B cell (primary cell): ENCODE measurements at regions not wholly inside any gene's neighbourhood (a gene's known extent, or its start where the extent isn't known, plus 50 kb on each side); places are given as distances from the start of the nearest gene placed in this dataset.

ENCODE experiments used
- ATAC-seq: fragments of 200-7000 bp; cut with Tn5 transposase; one replicate; pipeline ENCODE4 v1.10.0; 2021; ENCODE audit warnings: low read depth, mild to moderate bottlenecking, moderate number of reproducible peaks, moderate library complexity
- CTCF ChIA-PET: fragments of 350-600 bp; sonication (Branson Sonifier 250); formaldehyde crosslinking; loops from one replicate; lab custom pipeline; 2021; ENCODE audit warnings: antibody characterized with exemption, inconsistent platforms; lab: Charles Lee
- POLR2A ChIA-PET: fragments of 350-600 bp; sonication (Branson Sonifier 250); formaldehyde crosslinking; loops from one replicate; lab custom pipeline; 2021; ENCODE audit warnings: antibody characterized with exemption; lab: Charles Lee
- DNase-seq: peaks from one replicate; pipeline ENCODE4 v3.0.0; 2013
- H2AFZ ChIP-seq: 2 replicates; pipeline ENCODE4 v1.6.1; 2012; ENCODE audit warnings: mild to moderate bottlenecking, low read depth, low read length; ENCODE audit not compliant: insufficient read depth, poor library complexity, severe bottlenecking
- H3K27ac ChIP-seq, 2 donors: 1 replicate in 1 of 2; 2 replicates in 1 of 2; pipeline ENCODE4 v1.5.1; 2012 to 2013; ENCODE audit warnings: low read length in 2 of 2, mild to moderate bottlenecking in 2 of 2, moderate library complexity in 1 of 2
- H3K27me3 ChIP-seq, 4 experiments: fragments of 200-600 bp in 1 of 4; sonication (generic) in 1 of 4; replicated peaks in 1 of 4; 1 replicate in 2 of 4; 2 replicates in 2 of 4; pipeline versions ENCODE4 v1.6.1 to v1.7.0; 2013 to 2016; ENCODE audit warnings: low read length in 3 of 4, mild to moderate bottlenecking in 2 of 4, mixed read lengths in 1 of 4, moderate library complexity in 1 of 4; ENCODE audit not compliant: insufficient read depth in 4 of 4, control insufficient read depth in 3 of 4; ENCODE audit errors: control extremely low read depth in 1 of 4
- H3K36me3 ChIP-seq, 2 experiments: replicated peaks in 1 of 2; 1 replicate in 1 of 2; 2 replicates in 1 of 2; pipeline versions ENCODE4 v1.6.1 to v1.7.1; 2013; ENCODE audit warnings: low read length in 1 of 2; ENCODE audit not compliant: insufficient read depth in 2 of 2, control insufficient read depth in 1 of 2; ENCODE audit errors: control extremely low read depth in 1 of 2, extremely low read depth in 1 of 2
- H3K4me1 ChIP-seq, 2 donors: fragments of 200-600 bp in 1 of 2; sonication (generic) in 1 of 2; 1 replicate in 1 of 2; 2 replicates in 1 of 2; pipeline versions ENCODE4 v1.5.1 to v1.6.1; 2013 to 2017; ENCODE audit warnings: low read length in 2 of 2; ENCODE audit not compliant: control insufficient read depth in 2 of 2, insufficient read depth in 2 of 2
- H3K4me2 ChIP-seq: replicated peaks from 2 replicates; pipeline ENCODE3; 2012; ENCODE audit warnings: mild to moderate bottlenecking, low read depth, low read length; ENCODE audit not compliant: poor library complexity, severe bottlenecking
- H3K4me3 ChIP-seq, 5 experiments: fragments of 200-600 bp in 1 of 5; sonication (generic) in 1 of 5; 1 replicate in 3 of 5; 2 replicates in 2 of 5; pipeline versions ENCODE4 v1.5.1 to v1.7.0; 2011 to 2016; ENCODE audit warnings: low read length in 4 of 5, mild to moderate bottlenecking in 4 of 5, low read depth in 2 of 5, control low read depth in 1 of 5, moderate library complexity in 1 of 5; ENCODE audit not compliant: insufficient read depth in 1 of 5; ENCODE audit errors: control extremely low read depth in 1 of 5, extremely low read depth in 1 of 5
- H3K79me2 ChIP-seq: fragments of 200-600 bp; sonication (generic); one replicate; pipeline ENCODE4 v1.6.0; 2016; ENCODE audit warnings: low read length; ENCODE audit not compliant: control insufficient read depth, insufficient read depth
- H3K9ac ChIP-seq: fragments of 200-600 bp; sonication (generic); 2 replicates; pipeline ENCODE4 v1.6.1; 2017; ENCODE audit warnings: mild to moderate bottlenecking, low read length, moderate library complexity
- H3K9me3 ChIP-seq, 3 donors: one replicate each; pipeline versions ENCODE4 v1.6.1 to v1.7.1; 2013; ENCODE audit warnings: low read length in 2 of 3; ENCODE audit not compliant: control insufficient read depth in 2 of 3, insufficient read depth in 1 of 3; ENCODE audit errors: control extremely low read depth in 1 of 3
- H4K20me1 ChIP-seq: 2 replicates; pipeline ENCODE4 v1.6.0; 2012; ENCODE audit warnings: mild to moderate bottlenecking, low read length; ENCODE audit not compliant: insufficient read depth, control insufficient read depth, poor library complexity, severe bottlenecking
- H3K27ac Mint-ChIP-seq: one replicate; pipeline ENCODE4 v1.8.0; 2021; ENCODE audit warnings: mixed read lengths
- H3K27me3 Mint-ChIP-seq: one replicate; pipeline ENCODE4 v1.8.0; 2021; ENCODE audit warnings: mixed read lengths
- H3K4me1 Mint-ChIP-seq: one replicate; pipeline ENCODE4 v1.8.0; 2021; ENCODE audit warnings: mixed read lengths
- H3K4me3 Mint-ChIP-seq: one replicate; pipeline ENCODE4 v1.8.0; 2021; ENCODE audit warnings: mixed read lengths
- H3K9me3 Mint-ChIP-seq: one replicate; pipeline ENCODE4 v1.8.0; 2022; ENCODE audit warnings: mixed read lengths; ENCODE audit not compliant: insufficient read depth
- CTCF ChIP-seq: fragments of 200-600 bp; IDR thresholded peaks from one replicate; pipeline ENCODE4 v1.8.0; 2022; ENCODE audit warnings: antibody characterized with exemption, mild to moderate bottlenecking
- EZH2 ChIP-seq: IDR thresholded peaks from 2 replicates; pipeline ENCODE4 v1.6.1; 2012; ENCODE audit warnings: borderline replicate concordance, low read depth, mild to moderate bottlenecking, moderate library complexity, low read length; ENCODE audit not compliant: insufficient read depth, poor library complexity, severe bottlenecking
- WGBS: methylation state at CpG from one replicate; pipeline ENCODE4 v1.1.5; 2013; ENCODE audit warnings: missing lambda C conversion rate; ENCODE audit not compliant: insufficient coverage; 5-methylcytosine and 5-hydroxymethylcytosine counted together
- intact Hi-C: fragments of 100-400 bp; cut with micrococcal nuclease; formaldehyde crosslinking; loops from one replicate; pipeline ENCODE4 v1.10.0; 2022

GRCh38 chr14:82490397-82490796 lies 956.7 kb upstream of the SEL1L start:
- H3K4me2 ChIP-seq = no peak overlapping the region
- no peaks in the 10 kb centered on the region for H3K79me2 ChIP-seq
- POLR2A ChIA-PET = no interaction called here
- no peak overlapping the region for H3K27ac ChIP-seq
- intact Hi-C loops = no loop called here
- no peaks in the 10 kb centered on the region for H3K4me1 ChIP-seq
- TF ChIP-seq EZH2 (no peak), CTCF (no peak)
- Mint-ChIP-seq H3K27me3 (no peaks in the 10 kb centered on the region), H3K4me1 (no peaks in the 10 kb centered on the region), H3K4me3 (no peak overlapping the region), H3K27ac (no peak overlapping the region), H3K9me3 (no peaks in the 10 kb centered on the region)
- DNase-seq = no peak
- CTCF ChIA-PET = no interaction called here
- ATAC-seq = no peak
- H3K36me3 ChIP-seq = no peaks in the 10 kb centered on the region
- WGBS = no CpG with 5 or more reads among the region's 1 CpG
- H4K20me1 ChIP-seq = no peaks in the 10 kb centered on the region
- no peak overlapping the region for H2AFZ ChIP-seq
- no peak overlapping the region for H3K9ac ChIP-seq
- no peaks in the 10 kb centered on the region for H3K27me3 ChIP-seq
- no peak overlapping the region for H3K4me3 ChIP-seq
- H3K9me3 ChIP-seq = no peaks in the 10 kb centered on the region

- POLR2A ChIA-PET = no interaction called here
- H3K4me1 ChIP-seq = no peaks in the 10 kb centered on the region
- CTCF ChIA-PET = no interaction called here
- DNase-seq (no peak), ATAC-seq (no peak)
- TF ChIP-seq EZH2 = no peak
- TF ChIP-seq CTCF = no peak
- H3K9me3 Mint-ChIP-seq = peaks cover 3% of the 10 kb centered on the region
- no peaks in the 10 kb centered on the region for H3K79me2 ChIP-seq
- H3K27me3 Mint-ChIP-seq = no peaks in the 10 kb centered on the region
- H3K4me2 ChIP-seq = no peak overlapping the region
- H4K20me1 ChIP-seq = no peaks in the 10 kb centered on the region
- no peaks in the 10 kb centered on the region for H3K27me3 ChIP-seq
- intact Hi-C loops = no loop called here
- H3K36me3 ChIP-seq = no peaks in the 10 kb centered on the region
- H3K4me1 Mint-ChIP-seq = no peaks in the 10 kb centered on the region
- 83% methylated on average over 1 of the region's 1 CpG for WGBS
- H3K9ac ChIP-seq = no peak overlapping the region
- no peak overlapping the region for H3K4me3 Mint-ChIP-seq
- no peak overlapping the region for H3K4me3 ChIP-seq
- H2AFZ ChIP-seq = no peak overlapping the region
- H3K27ac ChIP-seq = no peak overlapping the region
- no peaks in the 10 kb centered on the region for H3K9me3 ChIP-seq
- no peak overlapping the region for H3K27ac Mint-ChIP-seq
These were observed 958.5 kb upstream of the SEL1L start for GRCh38 chr14:82492157-82492556.
